HCEC 1CT (cell line): ENCODE measurements at regions not wholly inside any gene's neighbourhood (a gene's known extent, or its start where the extent isn't known, plus 50 kb on each side); places are given as distances from the start of the nearest gene placed in this dataset.
A peak's percentile ranks its signal among the peaks of the same experiment; 100 is the strongest.
"Not testable (repeated sequence)": the region's sequence is repeated elsewhere in the genome, so short reads cannot be mapped to it uniquely, and the experiment has no call there.

ENCODE experiments used
- DNase-seq: peaks from one replicate; pipeline ENCODE4 v3.0.0-alpha.2; 2017

GRCh38 chr12:87520968-87521367 is 508.2 kb downstream of the C12orf50 start:
- DNase-seq: no peak

- peak; percentile 20 for DNase-seq
These were observed 510.7 kb downstream of the C12orf50 start for GRCh38 chr12:87518481-87518880.

GRCh38 chr12:87518036-87518435 is 511.2 kb downstream of the C12orf50 start:
- no peak for DNase-seq

- no peak for DNase-seq
These were observed 515.5 kb downstream of the C12orf50 start for GRCh38 chr12:87513536-87514280.

GRCh38 chr12:87511371-87511770 is 517.8 kb downstream of the C12orf50 start:
- no peak for DNase-seq

GRCh38 chr12:87509237-87509820 is 519.9 kb downstream of the C12orf50 start:
- DNase-seq: peak; percentile 80

GRCh38 chr12:87491598-87491997 is 537.6 kb downstream of the C12orf50 start:
- DNase-seq: no peak

GRCh38 chr12:87491089-87491488 is 538.1 kb downstream of the C12orf50 start:
- no peak for DNase-seq

- peak; percentile 38 for DNase-seq
These were observed 559.9 kb downstream of the C12orf50 start for GRCh38 chr12:87469295-87469694.

GRCh38 chr12:87467936-87468335 is 561.3 kb downstream of the C12orf50 start:
- no peak for DNase-seq

- no peak for DNase-seq
These were observed 564.6 kb downstream of the C12orf50 start for GRCh38 chr12:87464565-87464964.

- DNase-seq: no peak
These were observed 585.2 kb downstream of the C12orf50 start for GRCh38 chr12:87444039-87444438.

- DNase-seq: no peak
These were observed 587.7 kb downstream of the C12orf50 start for GRCh38 chr12:87441511-87441910.

- peak; percentile 91 for DNase-seq
These were observed 589.0 kb downstream of the C12orf50 start for GRCh38 chr12:87439990-87440827.

- DNase-seq: no peak
These were observed 598.8 kb downstream of the C12orf50 start for GRCh38 chr12:87430444-87430843.

- peak; percentile 55 for DNase-seq
These were observed 600.4 kb downstream of the C12orf50 start for GRCh38 chr12:87428701-87429277.

- no peak for DNase-seq
These were observed 601.4 kb downstream of the C12orf50 start for GRCh38 chr12:87427770-87428169.

GRCh38 chr12:87425942-87426554 is 603.2 kb downstream of the C12orf50 start:
- peak; percentile 71 for DNase-seq

GRCh38 chr12:87421233-87421632 is 608.0 kb downstream of the C12orf50 start:
- DNase-seq: not testable (repeated sequence)

- DNase-seq: peak; percentile 43
These were observed 615.4 kb downstream of the C12orf50 start for GRCh38 chr12:87413784-87414183.

GRCh38 chr12:87406926-87407325 is 622.3 kb downstream of the C12orf50 start:
- DNase-seq: no peak

- no peak for DNase-seq
These were observed 623.3 kb downstream of the C12orf50 start for GRCh38 chr12:87405918-87406317.

- not testable (repeated sequence) for DNase-seq
These were observed 635.0 kb downstream of the C12orf50 start for GRCh38 chr12:87394168-87394567.
